ENCODE measurements at regions not wholly inside any gene's neighbourhood (a gene's known extent, or its start where the extent isn't known, plus 50 kb on each side); places are given as distances from the start of the nearest gene placed in this dataset.

GRCh38 chr14:31965071-31965734 lies 111.9 kb upstream of the ARHGAP5 start:
- no peak for DNase-seq (ENCODE audit: low spot score)

GRCh38 chr14:31965735-31966598 lies 111.1 kb upstream of the ARHGAP5 start:
- DNase-seq (ENCODE audit: low spot score), result no peak

- DNase-seq (ENCODE audit: low spot score), result no peak
Observed at GRCh38 chr14:31966896-31967668, 110.0 kb upstream of the ARHGAP5 start.

GRCh38 chr14:31967669-31967975 lies 109.5 kb upstream of the ARHGAP5 start:
- DNase-seq (ENCODE audit: low spot score), result no peak

GRCh38 chr14:31968107-31968810 lies 108.8 kb upstream of the ARHGAP5 start:
- no peak for DNase-seq (ENCODE audit: low spot score)

- peak; percentile 49 for DNase-seq (ENCODE audit: low spot score)
Observed at GRCh38 chr14:31968956-31969698, 108.0 kb upstream of the ARHGAP5 start.

- DNase-seq (ENCODE audit: low spot score), result no peak
Observed at GRCh38 chr14:31969699-31970240, 107.3 kb upstream of the ARHGAP5 start.

- DNase-seq (ENCODE audit: low spot score), result no peak
Observed at GRCh38 chr14:31970744-31971143, 106.4 kb upstream of the ARHGAP5 start.

- DNase-seq (ENCODE audit: low spot score), result no peak
Observed at GRCh38 chr14:31971612-31972011, 105.5 kb upstream of the ARHGAP5 start.

GRCh38 chr14:31977001-31977556 lies 100.0 kb upstream of the ARHGAP5 start:
- DNase-seq (ENCODE audit: low spot score), result peak; percentile 62

- no peak for DNase-seq (ENCODE audit: low spot score)
Observed at GRCh38 chr14:31978423-31978822, 98.7 kb upstream of the ARHGAP5 start.

GRCh38 chr14:31982642-31983041 lies 94.5 kb upstream of the ARHGAP5 start:
- DNase-seq (ENCODE audit: low spot score), result no peak

- no peak for DNase-seq (ENCODE audit: low spot score)
Observed at GRCh38 chr14:31986405-31986804, 90.7 kb upstream of the ARHGAP5 start.

GRCh38 chr14:31987721-31988120 lies 89.4 kb upstream of the ARHGAP5 start:
- no peak for DNase-seq (ENCODE audit: low spot score)

- no peak for DNase-seq (ENCODE audit: low spot score)
Observed at GRCh38 chr14:31988244-31988643, 88.9 kb upstream of the ARHGAP5 start.

GRCh38 chr14:31990183-31990857 lies 86.8 kb upstream of the ARHGAP5 start:
- DNase-seq (ENCODE audit: low spot score), result peak; percentile 56

- DNase-seq (ENCODE audit: low spot score), result no peak
Observed at GRCh38 chr14:31990926-31991572, 86.1 kb upstream of the ARHGAP5 start.

- DNase-seq (ENCODE audit: low spot score), result no peak
Observed at GRCh38 chr14:31992011-31992447, 85.1 kb upstream of the ARHGAP5 start.

GRCh38 chr14:31993521-31993951 lies 83.6 kb upstream of the ARHGAP5 start:
- no peak for DNase-seq (ENCODE audit: low spot score)
